Upper lobe of right lung (tissue), 1 donor: ENCODE measurements at regions not wholly inside any gene's neighbourhood (a gene's known extent, or its start where the extent isn't known, plus 50 kb on each side); places are given as distances from the start of the nearest gene placed in this dataset.

ENCODE experiments used
- ATAC-seq: fragments of 200-7000 bp; cut with Tn5 transposase; one replicate; pipeline ENCODE4 v1.9.1; 2020; ENCODE audit warnings: mild to moderate bottlenecking, moderate library complexity
- DNase-seq: peaks from one replicate; pipeline ENCODE4 v3.0.0-alpha.2; 2020
- H3K27ac ChIP-seq: fragments of 200-600 bp; one replicate; pipeline ENCODE4 v1.8.0; 2022
- H3K27me3 ChIP-seq: fragments of 200-600 bp; one replicate; pipeline ENCODE4 v1.8.0; 2022; ENCODE audit warnings: mild to moderate bottlenecking
- H3K36me3 ChIP-seq: fragments of 200-600 bp; one replicate; pipeline ENCODE4 v1.8.0; 2022
- H3K4me1 ChIP-seq: fragments of 200-600 bp; one replicate; pipeline ENCODE4 v1.8.0; 2022
- H3K4me3 ChIP-seq: fragments of 200-600 bp; one replicate; pipeline ENCODE4 v1.8.0; 2022; ENCODE audit warnings: mild to moderate bottlenecking
- H3K9me3 ChIP-seq: fragments of 200-600 bp; one replicate; pipeline ENCODE4 v1.8.0; 2022
- CTCF ChIP-seq: fragments of 200-600 bp; IDR thresholded peaks from one replicate; pipeline ENCODE4 v1.8.0; 2022; ENCODE audit warnings: antibody characterized with exemption
- intact Hi-C: fragments of 100-400 bp; cut with DNase I; formaldehyde crosslinking; loops from one replicate; pipeline ENCODE4 v1.11.0; 2022
- donor health status: DM: no; HTN: yes; CAD: no; lungs with severe emphysema.

DNA sequence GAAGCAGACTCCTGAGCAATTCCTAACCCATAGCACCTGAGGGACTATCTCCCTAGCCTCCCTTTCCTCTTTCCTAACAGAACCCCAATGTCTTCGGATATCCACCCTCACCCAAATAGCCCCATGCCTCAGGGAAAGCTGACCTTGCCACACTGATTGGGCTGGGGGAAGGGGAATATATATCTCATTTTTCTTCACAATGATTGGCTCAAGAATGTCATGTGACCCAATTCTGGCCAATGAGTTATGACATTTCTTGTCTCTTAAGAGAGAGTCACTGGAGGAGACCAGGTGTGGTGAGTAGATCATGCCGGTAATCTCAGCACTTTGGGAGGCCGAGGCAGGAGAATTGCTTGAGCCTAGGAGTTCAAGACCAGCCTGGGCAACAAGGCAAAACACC is 71.9 kb upstream of the NLK start:
- no peaks in the 10 kb centered on the region for H3K9me3 ChIP-seq
- H3K4me3 ChIP-seq: no peak overlapping the region
- H3K4me1 ChIP-seq: no peaks in the 10 kb centered on the region
- H3K36me3 ChIP-seq: no peaks in the 10 kb centered on the region
- no peak for TF ChIP-seq CTCF
- no peak overlapping the region for H3K27ac ChIP-seq
- intact Hi-C loops: no loop called here
- no peak for DNase-seq
- ATAC-seq: no peak
- no peaks in the 10 kb centered on the region for H3K27me3 ChIP-seq

GRCh38 chr17:27973258-27974044 is 69.0 kb upstream of the NLK start:
- H3K9me3 ChIP-seq: no peaks in the 10 kb centered on the region
- no peaks in the 10 kb centered on the region for H3K4me1 ChIP-seq
- H3K36me3 ChIP-seq: no peaks in the 10 kb centered on the region
- no peak for TF ChIP-seq CTCF
- ATAC-seq: no peak
- no peak for DNase-seq
- no peak overlapping the region for H3K27ac ChIP-seq
- H3K4me3 ChIP-seq: no peak overlapping the region
- intact Hi-C loops: no loop called here
- H3K27me3 ChIP-seq: no peaks in the 10 kb centered on the region

DNA sequence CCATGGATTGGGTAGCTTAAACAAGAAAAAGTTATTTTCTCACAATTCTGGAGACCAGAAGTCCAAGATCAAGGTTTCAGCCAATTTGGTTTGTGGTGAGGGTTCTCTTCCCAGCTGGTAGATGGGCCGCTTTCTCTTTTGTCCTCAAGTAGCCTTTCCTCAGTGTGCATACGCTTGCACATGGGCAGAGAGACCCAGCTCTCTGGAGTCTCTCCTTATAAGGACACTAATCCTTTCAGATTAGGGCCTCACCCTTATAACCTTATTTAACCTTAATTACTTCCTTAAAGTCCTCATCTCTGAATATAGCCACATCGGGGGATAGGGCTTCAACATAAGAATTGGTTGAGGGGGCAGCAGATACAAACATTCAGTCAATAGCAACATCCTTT is 68.4 kb upstream of the NLK start:
- Histone ChIP-seq H3K4me1 (no peaks in the 10 kb centered on the region), H3K9me3 (no peaks in the 10 kb centered on the region), H3K27me3 (no peaks in the 10 kb centered on the region), H3K36me3 (no peaks in the 10 kb centered on the region), H3K4me3 (no peak overlapping the region), H3K27ac (no peak overlapping the region)
- intact Hi-C loops: no loop called here
- DNase-seq (no peak), ATAC-seq (no peak)
- no peak for TF ChIP-seq CTCF

DNA sequence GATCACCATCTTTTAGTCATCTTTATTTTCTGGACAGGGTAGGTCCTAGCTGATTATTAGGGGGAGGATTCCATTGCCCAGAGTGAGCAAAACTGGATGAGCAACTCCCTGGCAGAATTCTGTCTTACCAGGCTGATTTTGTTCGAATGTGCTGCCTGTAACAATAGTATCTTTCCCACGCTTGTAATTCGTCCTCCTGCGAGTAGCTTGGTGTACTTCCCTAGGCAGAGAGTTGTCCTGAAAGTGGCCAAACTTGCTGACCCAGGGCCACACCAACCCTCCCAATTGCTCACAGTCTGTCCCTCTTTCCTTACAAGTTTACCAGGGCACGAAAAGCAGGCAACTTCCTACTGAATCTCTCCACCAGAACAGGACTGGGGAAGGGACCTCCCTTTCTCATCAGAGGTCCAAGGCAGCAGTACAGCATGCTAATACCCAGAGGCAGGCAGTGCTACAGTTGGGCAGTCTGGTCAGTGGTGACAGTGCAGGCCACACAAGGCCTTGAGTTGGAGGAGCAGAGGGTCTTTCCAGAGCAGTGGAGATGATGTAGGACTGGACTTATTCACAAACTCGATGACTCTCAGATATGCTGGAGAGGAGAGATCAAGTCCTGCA is 67.8 kb upstream of the NLK start:
- no peaks in the 10 kb centered on the region for H3K4me1 ChIP-seq
- H3K9me3 ChIP-seq: no peaks in the 10 kb centered on the region
- no peak overlapping the region for H3K27ac ChIP-seq
- no peak overlapping the region for H3K4me3 ChIP-seq
- no peaks in the 10 kb centered on the region for H3K36me3 ChIP-seq
- ATAC-seq (no peak), DNase-seq (no peak)
- TF ChIP-seq CTCF: no peak
- intact Hi-C loops: no loop called here
- H3K27me3 ChIP-seq: no peaks in the 10 kb centered on the region

DNA sequence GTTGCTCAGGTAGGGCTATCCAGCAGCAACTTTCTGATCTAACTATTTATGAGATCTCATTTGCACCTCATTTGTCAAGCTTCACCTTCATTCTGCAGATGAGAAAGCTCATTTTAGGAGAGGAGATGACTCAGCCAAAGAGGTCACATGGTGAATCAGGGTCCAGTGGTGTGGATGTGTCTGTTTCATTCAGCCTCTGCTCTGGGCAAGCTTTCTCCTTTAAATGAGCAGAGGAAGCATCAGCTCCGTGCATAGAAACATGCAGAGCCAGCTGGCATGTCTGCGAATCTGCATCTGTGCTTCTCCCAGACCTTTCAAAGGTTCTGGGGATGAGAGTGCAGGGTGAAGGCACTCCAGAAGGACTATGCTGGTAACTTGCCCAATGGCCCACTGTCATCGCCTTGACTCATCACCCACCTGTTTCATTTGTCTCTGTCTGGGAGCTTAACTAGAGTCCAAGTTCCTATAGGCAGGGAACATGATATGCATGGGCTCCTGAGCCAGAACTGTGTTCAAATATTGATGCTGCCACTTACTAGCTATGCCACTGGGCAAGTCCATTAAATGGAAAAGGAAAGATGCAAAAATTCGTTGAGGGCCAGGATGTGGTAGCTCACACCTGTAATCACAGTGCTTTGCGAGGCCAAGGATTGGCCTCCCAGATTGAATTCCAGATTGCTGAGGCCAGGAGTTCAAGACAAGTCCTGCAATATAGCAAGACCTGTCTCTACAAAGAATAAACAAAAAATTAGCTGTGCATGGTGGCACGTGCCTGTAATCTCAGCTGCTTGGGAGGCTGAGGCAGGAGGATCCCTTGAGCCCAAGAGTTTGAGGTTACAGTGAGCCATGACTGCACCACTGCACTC is 67.1 kb upstream of the NLK start:
- ATAC-seq: no peak

More for the DNA sequence above, 67.1 kb upstream of the NLK start:
- Histone ChIP-seq H3K9me3 (no peaks in the 10 kb centered on the region), H3K4me1 (no peaks in the 10 kb centered on the region), H3K36me3 (no peaks in the 10 kb centered on the region), H3K27me3 (no peaks in the 10 kb centered on the region), H3K27ac (no peak overlapping the region), H3K4me3 (no peak overlapping the region)
- no peak for TF ChIP-seq CTCF
- intact Hi-C loops: no loop called here
- DNase-seq: no peak
